Stomach (tissue), 8 donors: ENCODE measurements at regions not wholly inside any gene's neighbourhood (a gene's known extent, or its start where the extent isn't known, plus 50 kb on each side); places are given as distances from the start of the nearest gene placed in this dataset.

ENCODE experiments used
- DNase-seq, 2 donors: peaks; one replicate each; pipeline versions ENCODE4 v3.0.0 to v3.0.0-alpha.2; 2013 to 2019
- H3K27ac ChIP-seq, 5 donors: fragments of 200-600 bp in 4 of 5; sonication (generic) in 4 of 5; one replicate each; pipeline ENCODE4 v1.5.1; 2013 to 2019; ENCODE audit warnings: mild to moderate bottlenecking in 1 of 5, moderate library complexity in 1 of 5
- H3K27me3 ChIP-seq, 3 donors: fragments of 200-600 bp; sonication (generic); one replicate each; pipeline ENCODE4 v1.5.1; 2017 to 2019; ENCODE audit warnings: mixed run types in 1 of 3
- H3K36me3 ChIP-seq, 4 donors: fragments of 200-600 bp; sonication (generic); 1 replicate in 3 of 4; 2 replicates in 1 of 4; pipeline ENCODE4 v1.5.1; 2016 to 2019
- H3K4me1 ChIP-seq, 4 donors: fragments of 200-600 bp; sonication (generic); one replicate each; pipeline ENCODE4 v1.5.1; 2016 to 2019
- H3K4me3 ChIP-seq, 4 donors: fragments of 200-600 bp; sonication (generic) in 3 of 4; one replicate each; pipeline ENCODE4 v1.5.1; 2016 to 2019; ENCODE audit warnings: mild to moderate bottlenecking in 1 of 4
- H3K9me3 ChIP-seq, 4 donors: fragments of 200-600 bp; sonication (generic); one replicate each; pipeline ENCODE4 v1.5.1; 2016 to 2019
- EP300 ChIP-seq: sonication (generic); formaldehyde crosslinking; IDR thresholded peaks from one replicate; pipeline ENCODE4 v1.6.1; 2017; ENCODE audit warnings: antibody characterized with exemption
- POLR2A ChIP-seq, 4 donors: fragments of 450-650 bp; IDR thresholded peaks; one replicate each; pipeline ENCODE4 v1.6.1; 2016; ENCODE audit warnings: antibody characterized with exemption in 4 of 4, control low read depth in 2 of 4, mild to moderate bottlenecking in 1 of 4, moderate library complexity in 1 of 4
- POLR2AphosphoS5 ChIP-seq, 3 donors: sonication (generic); formaldehyde crosslinking; IDR thresholded peaks; one replicate each; pipeline ENCODE4 v1.6.1; 2016; ENCODE audit warnings: antibody characterized with exemption in 3 of 3
- WGBS, 5 donors: extraction: QIAGEN DNeasy Blood & Tissue Kit in 3 of 5; methylation state at CpG; one replicate each; pipeline versions ENCODE4 v1.1.5 to v1.1.7; 2013 to 2018; 5-methylcytosine and 5-hydroxymethylcytosine counted together
- intact Hi-C: fragments of 100-400 bp; cut with DNase I; formaldehyde crosslinking; loops from one replicate; pipeline ENCODE4 v1.15.1; 2023; ENCODE audit warnings: low total_unique reads
- TF ChIP-seq, protein P1 (sequence below), 7 experiments: fragments of 450-650 bp in 4 of 7; fragments of 200-600 bp in 3 of 7; sonication (generic) in 3 of 7; IDR thresholded peaks; one replicate each; pipeline ENCODE4 v1.5.1; 2016 to 2019; ENCODE audit warnings: antibody characterized with exemption in 7 of 7, control low read depth in 2 of 7, mild to moderate bottlenecking in 1 of 7
- donor health status: healthy with polysubstance abuse.
- donor health status: Bipolar disorder and iron deficiency.
- donor health status: healthy.

DNA sequence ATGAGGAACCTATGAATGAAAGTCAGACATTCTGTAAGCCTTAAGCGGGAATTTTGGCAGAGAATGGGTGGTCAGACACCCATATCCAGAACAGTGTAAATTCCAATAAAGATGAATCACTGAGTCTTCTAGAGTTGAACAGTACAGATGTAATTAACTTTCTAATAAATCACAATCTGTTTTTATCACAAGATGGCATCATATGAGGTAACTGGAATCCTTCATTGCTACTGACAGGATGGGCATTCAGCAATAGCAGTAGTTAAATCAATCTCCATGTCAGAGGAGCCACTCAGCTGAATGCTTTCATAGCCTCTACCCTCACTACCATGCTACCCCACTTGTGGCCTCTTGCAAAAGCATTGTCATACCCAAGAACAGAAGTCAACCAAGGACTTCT is 690.3 kb downstream of the AMY1C start:
- Histone ChIP-seq H3K4me3 (no peak overlapping the region), H3K27ac (no peak overlapping the region), H3K4me1 (no peaks in the 10 kb centered on the region), H3K9me3 (peaks cover 0 to 10% (median 4%) of the 10 kb centered on the region in 4 donors), H3K27me3 (no peaks in the 10 kb centered on the region), H3K36me3 (no peaks in the 10 kb centered on the region)
- no peak for DNase-seq
- TF ChIP-seq POLR2A (IDR thresholded peaks at IDR 0.05) (no peak), EP300 (no peak), POLR2AphosphoS5 (IDR thresholded peaks at IDR 0.05) (no peak)
- TF ChIP-seq, protein P1, sequence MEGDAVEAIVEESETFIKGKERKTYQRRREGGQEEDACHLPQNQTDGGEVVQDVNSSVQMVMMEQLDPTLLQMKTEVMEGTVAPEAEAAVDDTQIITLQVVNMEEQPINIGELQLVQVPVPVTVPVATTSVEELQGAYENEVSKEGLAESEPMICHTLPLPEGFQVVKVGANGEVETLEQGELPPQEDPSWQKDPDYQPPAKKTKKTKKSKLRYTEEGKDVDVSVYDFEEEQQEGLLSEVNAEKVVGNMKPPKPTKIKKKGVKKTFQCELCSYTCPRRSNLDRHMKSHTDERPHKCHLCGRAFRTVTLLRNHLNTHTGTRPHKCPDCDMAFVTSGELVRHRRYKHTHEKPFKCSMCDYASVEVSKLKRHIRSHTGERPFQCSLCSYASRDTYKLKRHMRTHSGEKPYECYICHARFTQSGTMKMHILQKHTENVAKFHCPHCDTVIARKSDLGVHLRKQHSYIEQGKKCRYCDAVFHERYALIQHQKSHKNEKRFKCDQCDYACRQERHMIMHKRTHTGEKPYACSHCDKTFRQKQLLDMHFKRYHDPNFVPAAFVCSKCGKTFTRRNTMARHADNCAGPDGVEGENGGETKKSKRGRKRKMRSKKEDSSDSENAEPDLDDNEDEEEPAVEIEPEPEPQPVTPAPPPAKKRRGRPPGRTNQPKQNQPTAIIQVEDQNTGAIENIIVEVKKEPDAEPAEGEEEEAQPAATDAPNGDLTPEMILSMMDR (IDR thresholded peaks at IDR 0.05), result no peak
- WGBS, 5 donors, result 80 to 90% (median 87%) methylated on average over 1 of the region's 1 CpG
- intact Hi-C loops, result no loop called here

DNA sequence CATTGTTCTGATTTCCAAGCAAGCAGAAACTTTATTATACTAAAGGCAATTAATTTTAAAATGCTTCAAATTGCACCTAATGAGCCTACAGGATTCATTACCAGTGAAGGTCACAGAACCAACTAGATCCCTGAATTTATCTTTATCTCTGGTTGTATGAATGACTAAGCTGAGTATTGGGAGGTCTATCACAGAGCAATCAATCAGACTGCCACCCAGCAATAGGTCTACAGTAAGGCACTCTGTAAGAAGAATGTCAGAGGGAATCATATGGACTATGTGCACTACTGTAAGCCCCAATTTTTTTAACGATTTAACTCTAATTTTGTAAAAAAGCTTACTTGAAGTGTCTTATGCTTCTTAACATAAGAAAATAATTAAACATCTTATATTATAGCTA is 707.0 kb downstream of the AMY1C start:
- no peak for TF ChIP-seq POLR2A (IDR thresholded peaks at IDR 0.05)
- no peak for TF ChIP-seq POLR2AphosphoS5 (IDR thresholded peaks at IDR 0.05)
- TF ChIP-seq, protein P1 (IDR thresholded peaks at IDR 0.05), result no peak
- no peak for TF ChIP-seq EP300
- H3K27ac ChIP-seq, result no peak overlapping the region
- H3K4me3 ChIP-seq, result no peak overlapping the region
- intact Hi-C loops, result no loop called here
- no peaks in the 10 kb centered on the region for H3K27me3 ChIP-seq
- WGBS, 5 donors, result 87 to 98% (median 91%) methylated on average over 1 of the region's 1 CpG
- no peaks in the 10 kb centered on the region for H3K4me1 ChIP-seq
- H3K9me3 ChIP-seq, result peaks cover 13 to 83% (median 41%) of the 10 kb centered on the region in 4 donors
- no peaks in the 10 kb centered on the region for H3K36me3 ChIP-seq
- no peak for DNase-seq

GRCh38 chr1:104459886-104460285 is 710.2 kb downstream of the AMY1C start:
- intact Hi-C loops, result no loop called here
- WGBS, 5 donors, result 53 to 71% (median 56%) methylated on average over 2 of the region's 2 CpGs

GRCh38 chr1:104460880-104461279 is 711.2 kb downstream of the AMY1C start:
- H3K4me1 ChIP-seq, result no peaks in the 10 kb centered on the region
- intact Hi-C loops, result no loop called here
- H3K9me3 ChIP-seq, result peaks cover 13 to 83% (median 43%) of the 10 kb centered on the region in 4 donors
- H3K27ac ChIP-seq, result no peak overlapping the region
- TF ChIP-seq, protein P1 (IDR thresholded peaks at IDR 0.05), result no peak
- no peak for TF ChIP-seq POLR2AphosphoS5 (IDR thresholded peaks at IDR 0.05)
- TF ChIP-seq EP300, result no peak
- TF ChIP-seq POLR2A (IDR thresholded peaks at IDR 0.05), result no peak
- WGBS, 5 donors, result 46 to 100% (median 94%) methylated on average over 1 of the region's 1 CpG
- H3K27me3 ChIP-seq, result no peaks in the 10 kb centered on the region
- no peaks in the 10 kb centered on the region for H3K36me3 ChIP-seq
- no peak overlapping the region for H3K4me3 ChIP-seq
- DNase-seq, result no peak

More at GRCh38 chr1:104459886-104460285, 710.2 kb downstream of the AMY1C start:
- TF ChIP-seq EP300 (no peak), POLR2AphosphoS5 (IDR thresholded peaks at IDR 0.05) (no peak), POLR2A (IDR thresholded peaks at IDR 0.05) (no peak)
- TF ChIP-seq, protein P1 (IDR thresholded peaks at IDR 0.05), result no peak
- H3K4me1 ChIP-seq, result no peaks in the 10 kb centered on the region
- H3K27me3 ChIP-seq, result no peaks in the 10 kb centered on the region
- H3K27ac ChIP-seq, result no peak overlapping the region
- peaks cover 13 to 85% (median 43%) of the 10 kb centered on the region in 4 donors for H3K9me3 ChIP-seq
- H3K4me3 ChIP-seq, result no peak overlapping the region
- no peak for DNase-seq
- H3K36me3 ChIP-seq, result no peaks in the 10 kb centered on the region
